Astrocyte (in vitro differentiated cells and primary cell): ENCODE measurements at regions not wholly inside any gene's neighbourhood (a gene's known extent, or its start where the extent isn't known, plus 50 kb on each side); places are given as distances from the start of the nearest gene placed in this dataset.

Experiments
- CTCF ChIP-seq: IDR thresholded peaks from 2 replicates; pipeline ENCODE4 v1.5.1; 2011; ENCODE audit warnings: low read depth, mild to moderate bottlenecking, inconsistent platforms, low read length, moderate library complexity; ENCODE audit not compliant: insufficient read depth
- EZH2 ChIP-seq: IDR thresholded peaks from 2 replicates; pipeline ENCODE4 v1.6.1; 2012; ENCODE audit warnings: mild to moderate bottlenecking, low read length, inconsistent platforms; ENCODE audit not compliant: insufficient read depth

GRCh38 chr10:2030046-2030445 is 292.7 kb upstream of the ADARB2 start:
- TF ChIP-seq CTCF, result no peak
- no peak for TF ChIP-seq EZH2
